ENCODE measurements at regions not wholly inside any gene's neighbourhood (a gene's known extent, or its start where the extent isn't known, plus 50 kb on each side); places are given as distances from the start of the nearest gene placed in this dataset.
"Not testable (repeated sequence)": the region's sequence is repeated elsewhere in the genome, so short reads cannot be mapped to it uniquely, and the experiment has no call there.

GRCh38 chr5:135112008-135112725, 78.1 kb upstream of the PITX1 start:
- no peak for DNase-seq

- DNase-seq = no peak
Measured at GRCh38 chr5:135110785-135111596, 77.0 kb upstream of the PITX1 start.

- DNase-seq = no peak
Measured at GRCh38 chr5:135108992-135109391, 75.0 kb upstream of the PITX1 start.

DNA sequence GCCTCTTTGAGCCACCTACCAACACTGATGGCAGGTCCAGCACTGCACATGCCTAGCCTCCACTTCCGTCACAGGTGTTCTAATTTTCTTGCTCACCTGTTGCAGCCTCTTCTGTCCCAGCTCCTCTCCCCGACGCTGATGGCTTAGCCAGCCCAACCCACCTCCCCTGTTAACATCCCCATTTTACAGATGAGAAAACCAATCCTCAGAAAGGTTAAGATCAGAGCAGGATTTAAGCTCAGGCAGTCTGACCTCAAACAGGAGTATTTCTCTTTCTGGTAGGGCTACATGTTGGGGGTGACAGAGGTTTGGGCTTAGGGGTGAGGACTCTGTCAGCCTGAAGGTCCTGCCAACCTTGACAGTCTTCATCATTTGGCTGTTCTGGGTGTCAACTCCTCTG, 74.5 kb upstream of the PITX1 start:
- no peak for DNase-seq

DNA sequence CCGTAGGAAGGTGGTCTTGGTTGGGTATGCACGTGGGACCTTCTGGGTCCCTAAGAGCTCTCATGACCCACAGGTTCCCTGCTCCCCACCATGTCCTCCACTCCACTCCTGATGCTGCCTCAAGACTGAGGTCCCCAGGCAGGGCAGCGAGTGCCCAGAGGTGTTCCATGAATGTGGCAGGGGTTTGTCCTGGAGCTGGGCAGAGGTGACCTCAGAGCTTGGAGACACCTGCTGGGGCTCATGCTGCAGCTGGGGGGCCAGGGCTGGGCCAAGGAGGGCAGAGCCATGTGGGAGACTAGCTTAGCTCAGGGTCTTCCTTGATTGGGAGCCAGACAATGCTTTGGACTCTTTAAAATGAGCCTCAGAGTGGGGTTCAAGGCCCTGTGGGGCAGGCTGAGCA, 74.0 kb upstream of the PITX1 start:
- no peak for DNase-seq

DNA sequence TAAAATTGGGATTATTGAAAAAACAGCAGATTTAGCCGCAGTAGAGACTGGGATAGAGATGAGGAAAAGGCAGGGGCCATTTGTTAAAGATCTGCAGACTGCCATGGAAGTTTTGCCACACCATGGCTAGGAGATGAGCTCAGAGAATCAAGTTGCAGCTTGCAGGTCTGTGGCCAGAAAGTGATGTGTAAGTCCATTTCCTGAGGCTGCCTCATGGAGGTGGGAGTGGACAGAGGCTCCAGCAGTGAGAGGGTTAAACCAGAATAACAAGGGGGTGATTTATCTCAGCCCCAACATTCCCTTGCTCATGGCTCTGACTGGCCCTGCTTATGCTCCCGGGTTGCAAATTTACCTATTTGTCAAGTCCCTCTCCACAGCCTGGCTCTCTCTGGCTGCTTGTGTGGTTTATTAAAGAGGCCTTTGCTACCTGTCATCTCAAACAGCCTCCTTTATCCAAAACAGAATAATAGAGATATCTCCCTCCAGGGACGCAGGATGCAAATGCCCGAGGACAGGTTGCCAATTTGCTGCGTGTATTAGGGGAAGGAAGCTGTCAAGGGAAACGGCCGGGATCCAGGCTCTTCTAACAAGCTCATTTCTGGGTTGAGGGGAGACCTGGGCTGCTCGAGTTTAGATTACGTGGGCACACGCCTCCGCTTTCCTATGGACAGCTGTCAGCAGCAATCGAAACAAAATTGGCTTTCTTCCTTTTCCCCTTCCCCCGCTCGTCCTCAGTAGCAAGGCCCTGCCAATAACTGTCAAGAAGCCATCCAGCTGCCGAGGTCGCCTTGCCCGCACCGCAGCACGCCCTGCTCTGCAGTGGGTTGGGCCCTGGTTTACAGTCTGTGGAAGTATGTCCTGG, 72.8 kb upstream of the PITX1 start:
- no peak for DNase-seq

DNA sequence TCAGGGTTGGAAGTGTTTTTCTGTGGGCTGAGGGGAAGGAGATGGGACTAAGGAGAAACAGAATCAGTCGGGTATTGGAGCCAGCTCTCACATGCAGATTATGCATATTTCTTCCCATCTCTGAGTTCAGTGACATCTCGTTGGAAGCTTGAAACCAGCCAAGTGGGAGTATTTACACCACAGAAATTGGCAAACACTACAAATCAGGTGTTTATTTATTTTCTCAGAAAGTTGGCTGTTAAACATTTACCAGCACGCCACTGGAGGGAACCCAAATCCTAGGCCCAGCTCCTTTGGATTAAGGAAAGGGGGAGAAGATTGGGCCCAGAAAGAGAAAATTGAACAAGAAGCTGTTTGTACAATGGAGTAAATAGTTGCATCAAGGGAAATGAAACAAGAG, 72.1 kb upstream of the PITX1 start:
- DNase-seq = no peak

DNA sequence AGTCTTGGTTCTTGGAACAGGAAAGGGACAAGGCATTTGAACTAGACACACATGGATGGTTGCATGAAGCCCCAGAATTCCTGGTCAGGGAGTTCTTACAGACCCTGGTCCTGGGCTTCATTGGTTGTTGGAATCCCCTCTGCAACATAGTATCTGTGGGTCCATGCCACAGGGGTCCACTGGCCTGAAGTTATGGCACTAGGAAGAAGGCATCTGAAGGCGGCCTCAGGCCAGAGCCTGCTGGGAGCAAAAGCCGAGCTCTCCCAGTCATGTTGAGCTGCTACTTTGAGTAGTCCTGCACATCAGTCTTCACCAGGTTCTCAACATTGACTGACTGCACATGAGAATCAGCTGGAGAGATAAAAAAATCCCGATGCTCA, 71.1 kb upstream of the PITX1 start:
- DNase-seq = no peak

DNA sequence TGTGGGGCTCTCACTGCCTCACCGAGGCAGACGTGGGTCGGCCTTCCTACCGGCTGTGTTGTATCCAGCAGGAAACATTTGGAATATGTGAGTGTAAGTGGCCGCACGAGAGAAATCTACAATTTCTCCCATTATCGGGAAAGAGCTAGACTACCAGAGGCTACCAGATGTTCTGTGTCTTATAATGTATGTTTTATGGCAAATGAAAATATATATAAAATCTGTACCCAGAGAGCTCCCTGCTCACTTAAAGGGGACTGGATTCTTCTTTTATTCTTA, 69.5 kb upstream of the PITX1 start:
- DNase-seq = no peak

DNA sequence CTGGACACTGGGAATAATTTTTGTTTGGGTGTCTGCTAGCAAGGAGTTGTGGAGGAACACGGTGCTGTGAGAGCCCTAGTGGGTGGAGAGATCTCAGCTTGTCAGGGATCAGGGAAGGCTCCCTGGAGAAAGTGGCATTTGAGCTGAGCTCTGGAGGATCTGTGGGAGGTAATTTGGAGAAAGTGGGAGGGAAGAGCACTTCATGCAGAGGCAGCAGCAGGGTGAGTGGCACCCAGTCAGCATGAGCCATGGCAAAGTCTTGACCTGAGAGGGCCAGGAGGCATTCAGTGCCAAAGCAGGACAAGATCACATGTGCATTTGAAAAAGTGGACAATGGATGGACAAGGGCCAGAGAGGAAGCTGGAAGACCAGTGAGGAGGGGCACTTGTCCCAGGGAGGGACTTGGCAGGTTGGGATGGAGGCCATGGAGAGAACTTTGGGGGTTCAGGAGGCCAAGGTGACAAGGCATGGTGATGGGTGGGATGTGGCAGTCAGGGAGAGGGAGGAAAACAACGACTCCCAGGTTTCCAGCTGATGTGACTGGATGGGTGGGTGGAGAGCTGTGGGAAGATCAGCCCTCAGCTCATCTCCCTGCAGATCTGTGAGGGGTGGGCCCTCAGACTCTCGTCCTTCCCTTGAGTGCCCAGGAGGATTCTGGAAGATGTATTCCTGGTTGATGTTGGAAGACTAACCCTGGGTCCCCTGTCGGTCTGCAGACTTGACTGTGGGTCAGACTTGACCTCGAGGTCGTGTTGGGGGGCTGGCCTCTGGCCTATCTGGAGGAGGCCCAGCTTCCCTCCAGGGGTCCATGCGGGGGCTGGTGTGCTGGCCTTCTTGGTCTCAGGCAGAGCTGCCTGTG, 68.9 kb upstream of the PITX1 start:
- DNase-seq = no peak

DNA sequence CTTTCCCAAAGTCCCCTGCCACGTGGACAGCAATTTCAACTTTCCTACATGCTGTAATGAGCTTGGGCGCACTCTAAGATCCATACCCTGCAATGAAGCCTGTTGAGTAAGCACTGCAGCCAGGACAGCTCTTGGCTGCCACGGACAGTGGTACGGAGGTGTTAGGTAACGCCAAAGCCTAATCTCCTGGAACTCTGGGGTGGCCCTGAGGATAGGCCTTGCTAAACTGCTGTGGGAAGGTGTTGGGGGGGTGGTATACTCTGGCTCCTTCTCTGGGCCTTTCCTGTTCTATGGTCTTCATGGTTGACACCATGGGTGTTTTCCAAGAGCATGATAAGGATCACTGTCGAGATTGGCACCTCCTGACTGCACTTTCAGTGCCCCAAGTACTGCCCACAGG, 66.4 kb upstream of the PITX1 start:
- DNase-seq = no peak

- DNase-seq = no peak
Measured at GRCh38 chr5:135100011-135100410, 66.0 kb upstream of the PITX1 start.

- DNase-seq = no peak
Measured at GRCh38 chr5:135097390-135097789, 63.4 kb upstream of the PITX1 start.

- DNase-seq = no peak
Measured at GRCh38 chr5:135095871-135096270, 61.8 kb upstream of the PITX1 start.

DNA sequence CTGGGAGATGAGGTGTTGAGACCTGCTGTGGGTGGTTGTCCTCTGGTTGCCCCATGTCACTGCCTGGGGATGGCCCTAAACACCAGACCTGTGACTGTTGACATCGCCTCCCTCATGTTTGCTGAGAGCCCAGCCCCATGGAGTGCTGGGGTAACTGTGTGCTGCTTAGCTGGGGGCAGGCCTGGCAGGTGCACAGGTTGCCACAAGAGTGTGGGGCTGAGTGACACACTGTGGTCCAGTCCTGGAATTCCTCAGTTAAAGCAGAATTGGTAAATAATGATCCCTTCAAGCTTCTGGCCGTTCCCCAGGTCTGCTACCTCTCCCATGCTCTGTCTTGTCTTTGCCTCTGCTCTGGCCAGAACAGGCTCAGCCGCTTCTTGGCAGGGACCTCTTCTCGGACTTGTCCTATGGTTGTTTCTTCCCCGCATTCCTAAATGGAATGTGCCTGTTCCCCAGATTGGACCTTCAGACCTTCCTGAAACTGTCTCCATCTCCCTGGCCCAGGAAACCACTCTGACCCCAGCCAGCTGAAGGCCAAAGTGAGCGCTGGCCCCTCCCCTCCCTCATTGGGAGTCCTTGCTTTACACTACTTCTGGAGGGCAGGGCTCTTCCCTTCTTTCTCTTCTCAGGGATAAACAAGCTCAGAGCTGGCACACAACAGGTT, 61.2 kb upstream of the PITX1 start:
- no peak for DNase-seq

DNA sequence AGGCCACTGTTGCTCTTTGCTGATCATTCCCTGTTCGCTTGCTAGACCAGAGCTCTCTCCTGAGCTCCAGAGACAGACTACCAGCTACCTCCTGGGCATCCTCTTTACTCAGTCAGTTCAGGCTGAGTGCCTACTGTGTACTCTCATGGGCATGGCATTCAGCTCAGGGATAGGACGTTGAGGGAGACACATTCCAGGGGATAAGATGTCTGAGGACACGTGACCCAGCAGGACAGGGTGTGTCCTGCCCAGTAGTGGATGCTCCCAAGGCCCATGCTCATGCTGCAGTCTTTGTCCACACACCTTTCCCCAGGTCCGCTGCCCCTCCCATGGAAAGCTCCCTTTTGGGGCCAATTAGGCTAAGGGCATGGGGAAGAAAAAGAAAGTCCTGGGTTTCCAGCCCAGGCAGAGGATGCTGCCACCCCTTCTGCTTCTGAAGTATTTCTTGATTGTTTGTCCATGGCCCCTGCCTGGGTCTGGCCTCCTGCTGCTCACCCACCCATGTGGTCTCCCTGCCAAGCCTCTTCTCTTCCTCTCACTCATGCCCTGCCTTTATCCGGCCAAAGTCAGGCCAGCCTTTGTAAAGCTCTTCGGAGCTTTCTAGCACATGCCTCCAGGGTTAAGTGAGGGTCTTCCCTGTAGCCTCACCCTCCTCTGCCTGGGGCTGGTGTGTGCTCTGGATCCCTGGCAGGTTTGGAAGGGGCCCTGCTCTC, 60.5 kb upstream of the PITX1 start:
- no peak for DNase-seq

DNA sequence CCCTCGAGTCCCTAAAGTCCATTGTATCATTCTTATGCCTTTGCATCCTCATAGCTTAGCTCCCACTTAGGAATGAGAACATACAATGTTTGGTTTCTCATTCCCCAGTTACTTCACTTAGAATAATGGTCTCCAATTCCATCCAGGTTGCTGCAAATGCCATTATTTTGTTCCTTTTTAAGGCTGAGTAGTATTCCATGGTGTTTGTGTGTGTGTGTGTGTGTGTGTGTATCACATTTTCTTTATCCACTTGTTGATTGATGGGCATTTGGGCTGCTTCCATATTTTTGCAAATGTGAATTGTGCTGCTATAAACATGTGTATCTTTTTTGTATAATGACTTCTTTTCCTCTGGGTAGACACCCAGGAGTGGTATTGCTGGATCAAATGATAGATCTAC, 59.5 kb upstream of the PITX1 start:
- not testable (repeated sequence) for DNase-seq

- DNase-seq = no peak
Measured at GRCh38 chr5:135092476-135092875, 58.4 kb upstream of the PITX1 start.

DNA sequence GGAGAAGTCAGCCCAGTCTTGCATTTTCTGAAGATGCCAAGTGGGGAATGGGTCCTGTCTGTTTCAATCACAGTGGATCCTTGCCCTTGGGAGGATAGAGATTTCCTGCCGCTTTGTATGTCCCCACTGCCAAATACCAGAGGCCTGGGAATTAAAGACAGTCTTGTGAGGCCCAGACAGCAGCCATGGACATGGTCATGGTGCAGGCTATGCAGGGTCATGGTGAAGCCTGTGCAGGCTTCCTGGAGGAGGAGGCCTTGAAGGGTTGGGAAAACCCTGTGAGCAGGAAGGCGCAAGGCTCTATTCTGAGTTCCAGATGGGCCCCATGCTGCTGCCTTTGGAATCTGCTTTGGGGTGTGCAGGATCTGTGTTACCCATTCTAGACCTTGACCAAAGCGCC, 57.3 kb upstream of the PITX1 start:
- DNase-seq = no peak

DNA sequence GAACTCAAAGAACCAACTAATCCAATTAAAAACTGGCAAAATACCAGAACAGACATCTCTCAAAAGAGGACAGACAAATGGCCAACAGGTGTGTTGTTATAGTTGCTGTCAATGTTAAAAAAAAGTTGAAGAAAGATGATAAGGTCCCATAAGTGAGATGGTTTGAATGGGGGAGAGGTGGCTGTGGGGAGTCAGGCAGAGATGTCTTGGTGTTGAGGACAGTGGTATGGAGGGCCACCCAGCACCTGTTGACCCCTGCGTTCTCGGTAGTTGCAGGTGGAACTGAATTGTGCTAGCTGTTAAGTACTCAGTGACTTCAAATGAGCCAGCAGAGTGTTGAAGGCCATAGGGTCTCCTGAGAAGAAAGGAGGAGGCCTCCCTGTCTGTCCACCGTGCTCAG, 55.9 kb upstream of the PITX1 start:
- no peak for DNase-seq

DNA sequence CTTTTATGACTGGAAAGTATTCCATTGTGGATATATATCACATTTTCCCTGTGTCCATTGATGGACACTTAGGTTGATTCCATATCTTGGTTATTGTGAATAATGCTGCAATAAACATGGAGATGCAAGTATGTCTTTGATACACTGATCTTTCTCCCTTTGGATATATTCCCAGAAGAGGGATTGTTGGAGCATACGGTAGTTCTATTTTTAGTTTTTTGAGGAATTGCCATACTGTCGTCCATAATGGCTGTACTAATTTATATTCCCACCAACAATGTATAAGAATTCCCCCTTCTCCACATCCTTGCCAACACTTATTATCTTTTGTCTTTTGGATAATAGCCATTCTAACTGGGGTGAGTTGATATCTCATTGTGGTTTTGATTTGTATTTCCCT, 54.9 kb upstream of the PITX1 start:
- DNase-seq = no peak

DNA sequence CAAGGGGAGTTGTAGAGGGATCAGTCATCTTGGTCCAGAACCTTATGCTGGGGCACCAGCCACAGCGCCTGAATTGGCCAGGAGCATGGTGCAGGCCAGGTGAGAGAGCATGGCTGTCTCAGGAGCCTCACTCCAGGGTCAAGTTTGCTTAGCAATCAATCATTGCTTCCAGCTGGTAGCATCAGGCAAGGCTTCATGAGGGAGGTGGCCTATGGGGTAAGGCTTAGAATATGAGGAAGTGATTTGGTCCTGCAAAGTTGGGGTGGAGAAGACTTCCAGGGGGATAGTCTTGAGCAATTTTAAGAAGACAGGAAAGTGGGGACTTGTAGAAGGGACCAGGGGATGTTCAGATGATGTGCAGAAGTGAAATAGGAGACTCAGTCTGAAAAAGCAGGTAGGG, 53.9 kb upstream of the PITX1 start:
- no peak for DNase-seq
